IMR-90 (cell line): ENCODE measurements at regions not wholly inside any gene's neighbourhood (a gene's known extent, or its start where the extent isn't known, plus 50 kb on each side); places are given as distances from the start of the nearest gene placed in this dataset.

Experiments used
- ATAC-seq: fragments of 200-7000 bp; cut with Tn5 transposase; 2 replicates; pipeline ENCODE4 v1.9.1; 2020; ENCODE audit warnings: low read depth, mild to moderate bottlenecking, moderate library complexity
- BruUV-seq: library from RNA; stranded (reverse); fragments of 400-500 nt; replicated peaks from 2 replicates; lab custom pipeline; 2021; lab: Mats Ljungman, UMichigan
- CTCF ChIA-PET: fragments of 300-600 bp; formaldehyde crosslinking; extraction: SDS; loops from one replicate; lab custom pipeline; 2021; ENCODE audit warnings: antibody characterized with exemption; lab: Yijun Ruan, JAX
- POLR2A ChIA-PET: fragments of 300-600 bp; sonication (Branson Sonifier 250); formaldehyde crosslinking; loops from one replicate; lab custom pipeline; 2022; ENCODE audit warnings: antibody characterized with exemption; ENCODE audit not compliant: unreplicated experiment; lab: Charles Lee
- DNase-seq: peaks from one replicate; pipeline ENCODE4 v3.0.0; 2013
- H2AFZ ChIP-seq: replicated peaks from 2 replicates; pipeline ENCODE3; 2013; ENCODE audit warnings: low read length, mild to moderate bottlenecking; ENCODE audit not compliant: poor library complexity
- H2AK5ac ChIP-seq: 2 replicates; pipeline ENCODE4 v1.6.1; 2013; ENCODE audit warnings: low read depth, low read length, inconsistent platforms
- H2AK9ac ChIP-seq: replicated peaks from 2 replicates; pipeline ENCODE3; 2013; ENCODE audit warnings: mild to moderate bottlenecking, low read depth, low read length, moderate library complexity; ENCODE audit not compliant: poor library complexity
- H2BK120ac ChIP-seq: 2 replicates; pipeline ENCODE4 v1.6.1; 2013; ENCODE audit warnings: low read depth, low read length, inconsistent platforms
- H2BK15ac ChIP-seq: 3 replicates; pipeline ENCODE4 v1.6.1; 2013; ENCODE audit warnings: low read depth, low read length, inconsistent platforms
- H2BK20ac ChIP-seq: 2 replicates; pipeline ENCODE4 v1.6.1; 2013; ENCODE audit warnings: low read depth, mild to moderate bottlenecking, inconsistent platforms, low read length, moderate library complexity
- H2BK5ac ChIP-seq: 2 replicates; pipeline ENCODE4 v1.6.1; 2013; ENCODE audit warnings: mild to moderate bottlenecking, low read depth, low read length, inconsistent platforms; ENCODE audit not compliant: poor library complexity, severe bottlenecking
- H3K14ac ChIP-seq: replicated peaks from 2 replicates; pipeline ENCODE4 v1.6.1; 2013; ENCODE audit warnings: low read depth, low read length, inconsistent platforms
- H3K18ac ChIP-seq: 2 replicates; pipeline ENCODE4 v1.6.1; 2013; ENCODE audit warnings: low read depth, low read length, control low read depth
- H3K23ac ChIP-seq: 2 replicates; pipeline ENCODE4 v1.6.1; 2013; ENCODE audit warnings: low read depth, low read length, inconsistent platforms
- H3K27ac ChIP-seq: 2 replicates; pipeline ENCODE4 v1.5.1; 2013; ENCODE audit warnings: mild to moderate bottlenecking, control low read depth, low read length; ENCODE audit not compliant: insufficient read depth
- H3K27me3 ChIP-seq: 2 replicates; pipeline ENCODE4 v1.6.1; 2013; ENCODE audit warnings: low read length; ENCODE audit not compliant: control insufficient read depth, insufficient read depth
- H3K36me3 ChIP-seq: 2 replicates; pipeline ENCODE4 v1.6.1; 2013; ENCODE audit warnings: low read length, mixed read lengths; ENCODE audit not compliant: control insufficient read depth, insufficient read depth
- H3K4ac ChIP-seq: 2 replicates; pipeline ENCODE4 v1.6.1; 2013; ENCODE audit warnings: low read depth, low read length, inconsistent platforms
- H3K4me1 ChIP-seq: 2 replicates; pipeline ENCODE4 v1.6.1; 2013; ENCODE audit warnings: low read length, mixed read lengths; ENCODE audit not compliant: control insufficient read depth, insufficient read depth
- H3K4me2 ChIP-seq: 2 replicates; pipeline ENCODE4 v1.6.1; 2013; ENCODE audit warnings: low read depth, mild to moderate bottlenecking, control low read depth, low read length, moderate library complexity
- H3K4me3 ChIP-seq: 2 replicates; pipeline ENCODE4 v1.5.1; 2013; ENCODE audit warnings: low read depth, mild to moderate bottlenecking, control low read depth, low read length, moderate library complexity; ENCODE audit not compliant: insufficient read depth
- H3K56ac ChIP-seq: 2 replicates; pipeline ENCODE4 v1.6.1; 2013; ENCODE audit warnings: low read length, inconsistent platforms; ENCODE audit not compliant: insufficient read depth; ENCODE audit errors: extremely low read depth
- H3K79me1 ChIP-seq, 2 experiments: 2 replicates each; pipeline ENCODE4 v1.6.1; 2013; ENCODE audit warnings: low read length in 2 of 2, inconsistent platforms in 1 of 2, low read depth in 1 of 2
- H3K9ac ChIP-seq: 2 replicates; pipeline ENCODE4 v1.6.1; 2013; ENCODE audit warnings: low read depth, low read length, control low read depth
- H3K9me1 ChIP-seq: 2 replicates; pipeline ENCODE4 v1.6.1; 2013; ENCODE audit warnings: low read length, inconsistent platforms; ENCODE audit not compliant: insufficient read depth
- H3K9me3 ChIP-seq: 2 replicates; pipeline ENCODE4 v1.6.1; 2013; ENCODE audit warnings: low read length; ENCODE audit not compliant: control insufficient read depth, insufficient read depth
- H4K20me1 ChIP-seq: 2 replicates; pipeline ENCODE4 v1.6.1; 2013; ENCODE audit warnings: low read length, inconsistent platforms; ENCODE audit not compliant: insufficient read depth
- H4K5ac ChIP-seq: 2 replicates; pipeline ENCODE4 v1.6.1; 2013; ENCODE audit warnings: mild to moderate bottlenecking, low read depth, low read length, control low read depth
- H4K8ac ChIP-seq, 2 experiments: 2 replicates each; pipeline ENCODE4 v1.6.1; 2013; ENCODE audit warnings: low read depth in 2 of 2, low read length in 2 of 2, control low read depth in 1 of 2, inconsistent platforms in 1 of 2
- H4K91ac ChIP-seq: 2 replicates; pipeline ENCODE4 v1.6.1; 2013; ENCODE audit warnings: low read depth, low read length, inconsistent platforms; ENCODE audit not compliant: insufficient read depth
- BHLHE40 ChIP-seq: fragments of 150-350 bp; IDR thresholded peaks from 2 replicates; pipeline ENCODE4 v1.6.1; 2016; ENCODE audit warnings: mild to moderate bottlenecking, low read depth, low read length
- CEBPB ChIP-seq: IDR thresholded peaks from 2 replicates; pipeline ENCODE4 v1.6.1; 2012; ENCODE audit warnings: low read depth, low read length, improper control_type of control experiment
- CHD1 ChIP-seq: IDR thresholded peaks from 2 replicates; pipeline ENCODE4 v1.6.1; 2012; ENCODE audit warnings: low read depth, low read length, improper control_type of control experiment
- FOS ChIP-seq: fragments of 150-350 bp; IDR thresholded peaks from 2 replicates; pipeline ENCODE4 v1.6.1; 2016; ENCODE audit warnings: low read depth, low read length
- MAFK ChIP-seq: IDR thresholded peaks from 2 replicates; pipeline ENCODE4 v1.6.1; 2012; ENCODE audit warnings: low read depth, low read length, improper control_type of control experiment
- MAZ ChIP-seq: IDR thresholded peaks from 2 replicates; pipeline ENCODE4 v1.6.1; 2012; ENCODE audit warnings: low read depth, mild to moderate bottlenecking, low read length, improper control_type of control experiment, moderate library complexity, borderline replicate concordance
- MXI1 ChIP-seq: IDR thresholded peaks from 2 replicates; pipeline ENCODE4 v1.6.1; 2012; ENCODE audit warnings: low read depth, mild to moderate bottlenecking, low read length, moderate library complexity, borderline replicate concordance
- NFE2L2 ChIP-seq: fragments of 150-350 bp; IDR thresholded peaks from 2 replicates; pipeline ENCODE4 v1.6.1; 2016; ENCODE audit warnings: low read depth, mild to moderate bottlenecking, low read length
- POLR2A ChIP-seq: IDR thresholded peaks from 2 replicates; pipeline ENCODE4 v1.6.1; 2012; ENCODE audit warnings: mild to moderate bottlenecking, low read depth, low read length
- RAD21 ChIP-seq: IDR thresholded peaks from 2 replicates; pipeline ENCODE4 v1.6.1; 2012; ENCODE audit warnings: low read length, improper control_type of control experiment
- RCOR1 ChIP-seq: IDR thresholded peaks from 2 replicates; pipeline ENCODE4 v1.6.1; 2012; ENCODE audit warnings: mild to moderate bottlenecking, low read length, improper control_type of control experiment; ENCODE audit not compliant: insufficient replicate concordance
- RFX5 ChIP-seq: IDR thresholded peaks from 2 replicates; pipeline ENCODE4 v1.8.0; 2012; ENCODE audit warnings: low read depth, mild to moderate bottlenecking, low read length, moderate library complexity
- SMC3 ChIP-seq: fragments of 150-350 bp; IDR thresholded peaks from 2 replicates; pipeline ENCODE4 v1.6.1; 2016; ENCODE audit warnings: low read depth, mild to moderate bottlenecking, antibody characterized with exemption, low read length, moderate library complexity
- WGBS, 2 experiments: methylation state at CpG; one replicate each; pipeline versions ENCODE4 v1.1.5 to v1.1.7; 2013; ENCODE audit warnings: missing lambda C conversion rate in 2 of 2; ENCODE audit not compliant: insufficient read length in 1 of 2; ENCODE audit errors: extremely low coverage in 2 of 2; 5-methylcytosine and 5-hydroxymethylcytosine counted together
- dilution Hi-C: fragments of 300-500 bp; cut with HindIII; formaldehyde crosslinking; loops from one replicate; pipeline ENCODE4 v1.14.3; 2018; ENCODE audit warnings: low sequenced_read_pairs; ENCODE audit not compliant: unreplicated experiment
- in situ Hi-C: fragments of 300-500 bp; cut with MboI; formaldehyde crosslinking; loops from 3 replicates; pipeline ENCODE4 v1.14.3; 2019; ENCODE audit warnings: low sequenced_read_pairs, inconsistent platforms, mixed read lengths
- intact Hi-C: fragments of 100-400 bp; cut with micrococcal nuclease; formaldehyde crosslinking; loops from 2 replicates; pipeline ENCODE4 v1.10.0; 2022
- TF ChIP-seq, protein P1 (sequence below): conservative IDR thresholded peaks from 2 replicates; pipeline ENCODE4 v1.5.1; 2012; ENCODE audit warnings: mild to moderate bottlenecking, low read depth, low read length, improper control_type of control experiment
- TF ChIP-seq, protein P2 (sequence below): fragments of 150-350 bp; IDR thresholded peaks from 2 replicates; pipeline ENCODE4 v1.6.1; 2016; ENCODE audit warnings: low read depth, mild to moderate bottlenecking, low read length, moderate library complexity, borderline replicate concordance
- TF ChIP-seq, protein P3 (sequence below): fragments of 150-350 bp; IDR thresholded peaks from 2 replicates; pipeline ENCODE4 v1.6.1; 2017; ENCODE audit warnings: mild to moderate bottlenecking, antibody characterized with exemption, low read length, low read depth

DNA sequence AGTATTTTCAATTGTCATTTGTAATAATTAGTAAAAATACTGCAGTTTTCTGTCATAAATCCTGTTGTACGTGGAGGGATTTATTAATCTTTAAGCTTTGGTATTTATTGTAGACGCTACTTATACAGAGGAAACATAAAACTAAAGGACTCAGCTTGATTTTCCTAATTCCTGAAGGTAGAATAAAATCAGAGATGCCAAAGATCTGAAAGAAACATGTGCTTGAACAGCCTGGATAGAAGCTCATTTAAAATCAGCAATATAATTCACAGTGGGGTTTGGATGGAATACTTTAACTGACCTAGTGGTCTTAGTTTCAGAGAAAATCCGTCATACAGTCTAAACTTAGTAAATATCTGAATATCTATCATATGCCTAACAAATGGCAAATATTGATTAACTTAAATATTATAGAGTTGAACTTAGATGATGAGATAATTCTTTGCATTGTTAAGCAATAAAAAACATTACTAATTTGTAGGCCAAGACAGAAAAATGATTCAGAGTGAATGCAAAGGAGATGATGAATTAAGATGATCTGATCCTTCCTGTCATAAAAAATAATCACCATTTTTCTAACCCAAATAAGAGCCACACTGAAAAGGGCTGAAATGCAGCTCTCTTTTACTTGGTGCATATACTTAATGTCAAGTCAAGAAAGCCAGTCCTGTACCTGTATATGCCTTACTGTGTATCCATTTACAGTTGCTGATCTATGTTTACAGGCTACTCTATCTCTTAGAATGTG lies 397.1 kb upstream of the DCN start:
- H4K5ac ChIP-seq = no peak overlapping the region
- in situ Hi-C loops = no loop called here
- intact Hi-C loops = loop anchor here (2.0 kb wide), 1 partner anchor 197 kb away; no protein-coding TSS in a partner anchor
- H4K20me1 ChIP-seq = no peaks in the 10 kb centered on the region
- no peak overlapping the region for H2AK5ac ChIP-seq
- no peak overlapping the region for H2BK20ac ChIP-seq
- H3K4me3 ChIP-seq = no peak overlapping the region
- BruUV-seq = no TSS peak
- no peak overlapping the region for H2BK15ac ChIP-seq
- ChIA-PET CTCF (interaction anchor here (0.6 to 1.5 kb wide), 4 partner anchors 11 to 187 kb away, joined by 3 to 5 read pairs (median 4); no protein-coding TSS in a partner anchor), POLR2A (no interaction called here)
- H3K9me1 ChIP-seq = no peaks in the 10 kb centered on the region
- H3K27ac ChIP-seq = no peak overlapping the region
- H4K8ac ChIP-seq = no peak overlapping the region
- H3K4me1 ChIP-seq = no peaks in the 10 kb centered on the region
- H3K4me2 ChIP-seq = no peak overlapping the region
- no peak overlapping the region for H3K18ac ChIP-seq
- no peak overlapping the region for H4K91ac ChIP-seq
- dilution Hi-C loops = no loop called here
- no peaks in the 10 kb centered on the region for H3K27me3 ChIP-seq
- H3K36me3 ChIP-seq = no peaks in the 10 kb centered on the region
- ATAC-seq (no peak), DNase-seq (no peak)
- H3K9me3 ChIP-seq = no peaks in the 10 kb centered on the region
- H2BK5ac ChIP-seq = no peak overlapping the region
- no peak overlapping the region for H3K23ac ChIP-seq
- WGBS, 2 experiments = no CpG with 5 or more reads among the region's 3 CpGs
- TF ChIP-seq NFE2L2 (no peak), CEBPB (no peak), RFX5 (no peak), POLR2A (no peak), MAFK (no peak), SMC3 (no peak), MAZ (no peak), RCOR1 (no peak), MXI1 (no peak), RAD21 (no peak), FOS (no peak), BHLHE40 (no peak), CHD1 (no peak)
- TF ChIP-seq, protein P1, sequence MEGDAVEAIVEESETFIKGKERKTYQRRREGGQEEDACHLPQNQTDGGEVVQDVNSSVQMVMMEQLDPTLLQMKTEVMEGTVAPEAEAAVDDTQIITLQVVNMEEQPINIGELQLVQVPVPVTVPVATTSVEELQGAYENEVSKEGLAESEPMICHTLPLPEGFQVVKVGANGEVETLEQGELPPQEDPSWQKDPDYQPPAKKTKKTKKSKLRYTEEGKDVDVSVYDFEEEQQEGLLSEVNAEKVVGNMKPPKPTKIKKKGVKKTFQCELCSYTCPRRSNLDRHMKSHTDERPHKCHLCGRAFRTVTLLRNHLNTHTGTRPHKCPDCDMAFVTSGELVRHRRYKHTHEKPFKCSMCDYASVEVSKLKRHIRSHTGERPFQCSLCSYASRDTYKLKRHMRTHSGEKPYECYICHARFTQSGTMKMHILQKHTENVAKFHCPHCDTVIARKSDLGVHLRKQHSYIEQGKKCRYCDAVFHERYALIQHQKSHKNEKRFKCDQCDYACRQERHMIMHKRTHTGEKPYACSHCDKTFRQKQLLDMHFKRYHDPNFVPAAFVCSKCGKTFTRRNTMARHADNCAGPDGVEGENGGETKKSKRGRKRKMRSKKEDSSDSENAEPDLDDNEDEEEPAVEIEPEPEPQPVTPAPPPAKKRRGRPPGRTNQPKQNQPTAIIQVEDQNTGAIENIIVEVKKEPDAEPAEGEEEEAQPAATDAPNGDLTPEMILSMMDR = no peak
- TF ChIP-seq, protein P2, sequence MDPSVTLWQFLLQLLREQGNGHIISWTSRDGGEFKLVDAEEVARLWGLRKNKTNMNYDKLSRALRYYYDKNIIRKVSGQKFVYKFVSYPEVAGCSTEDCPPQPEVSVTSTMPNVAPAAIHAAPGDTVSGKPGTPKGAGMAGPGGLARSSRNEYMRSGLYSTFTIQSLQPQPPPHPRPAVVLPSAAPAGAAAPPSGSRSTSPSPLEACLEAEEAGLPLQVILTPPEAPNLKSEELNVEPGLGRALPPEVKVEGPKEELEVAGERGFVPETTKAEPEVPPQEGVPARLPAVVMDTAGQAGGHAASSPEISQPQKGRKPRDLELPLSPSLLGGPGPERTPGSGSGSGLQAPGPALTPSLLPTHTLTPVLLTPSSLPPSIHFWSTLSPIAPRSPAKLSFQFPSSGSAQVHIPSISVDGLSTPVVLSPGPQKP = no peak
- TF ChIP-seq, protein P3, sequence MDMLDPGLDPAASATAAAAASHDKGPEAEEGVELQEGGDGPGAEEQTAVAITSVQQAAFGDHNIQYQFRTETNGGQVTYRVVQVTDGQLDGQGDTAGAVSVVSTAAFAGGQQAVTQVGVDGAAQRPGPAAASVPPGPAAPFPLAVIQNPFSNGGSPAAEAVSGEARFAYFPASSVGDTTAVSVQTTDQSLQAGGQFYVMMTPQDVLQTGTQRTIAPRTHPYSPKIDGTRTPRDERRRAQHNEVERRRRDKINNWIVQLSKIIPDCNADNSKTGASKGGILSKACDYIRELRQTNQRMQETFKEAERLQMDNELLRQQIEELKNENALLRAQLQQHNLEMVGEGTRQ = no peak
- H3K14ac ChIP-seq = no peak overlapping the region
- H3K79me1 ChIP-seq = no peaks in the 10 kb centered on the region
- H3K56ac ChIP-seq = no peak overlapping the region
- H2AFZ ChIP-seq = no peak overlapping the region
- H3K9ac ChIP-seq = no peak overlapping the region
- H3K4ac ChIP-seq = no peak overlapping the region
- no peak overlapping the region for H2AK9ac ChIP-seq
- H2BK120ac ChIP-seq = no peak overlapping the region
